ENCODE measurements at regions not wholly inside any gene's neighbourhood (a gene's known extent, or its start where the extent isn't known, plus 50 kb on each side); places are given as distances from the start of the nearest gene placed in this dataset.

- no peak for TF ChIP-seq ZFX (IDR thresholded peaks at IDR 0.05)
- TF ChIP-seq, protein P1, sequence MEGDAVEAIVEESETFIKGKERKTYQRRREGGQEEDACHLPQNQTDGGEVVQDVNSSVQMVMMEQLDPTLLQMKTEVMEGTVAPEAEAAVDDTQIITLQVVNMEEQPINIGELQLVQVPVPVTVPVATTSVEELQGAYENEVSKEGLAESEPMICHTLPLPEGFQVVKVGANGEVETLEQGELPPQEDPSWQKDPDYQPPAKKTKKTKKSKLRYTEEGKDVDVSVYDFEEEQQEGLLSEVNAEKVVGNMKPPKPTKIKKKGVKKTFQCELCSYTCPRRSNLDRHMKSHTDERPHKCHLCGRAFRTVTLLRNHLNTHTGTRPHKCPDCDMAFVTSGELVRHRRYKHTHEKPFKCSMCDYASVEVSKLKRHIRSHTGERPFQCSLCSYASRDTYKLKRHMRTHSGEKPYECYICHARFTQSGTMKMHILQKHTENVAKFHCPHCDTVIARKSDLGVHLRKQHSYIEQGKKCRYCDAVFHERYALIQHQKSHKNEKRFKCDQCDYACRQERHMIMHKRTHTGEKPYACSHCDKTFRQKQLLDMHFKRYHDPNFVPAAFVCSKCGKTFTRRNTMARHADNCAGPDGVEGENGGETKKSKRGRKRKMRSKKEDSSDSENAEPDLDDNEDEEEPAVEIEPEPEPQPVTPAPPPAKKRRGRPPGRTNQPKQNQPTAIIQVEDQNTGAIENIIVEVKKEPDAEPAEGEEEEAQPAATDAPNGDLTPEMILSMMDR (conservative IDR thresholded peaks at IDR 0.05): no peak
- peak overlapping the region; percentile 57; the same call in 1 of the 2 replicates for H3K27ac ChIP-seq
Observed at GRCh38 chr12:127944211-127944899, 322.6 kb upstream of the TMEM132C start.

- H3K27ac ChIP-seq: no peak overlapping the region
- TF ChIP-seq, protein P1 (conservative IDR thresholded peaks at IDR 0.05): no peak
- TF ChIP-seq ZFX (IDR thresholded peaks at IDR 0.05): no peak
Observed at GRCh38 chr12:127957001-127957660, 309.8 kb upstream of the TMEM132C start.

DNA sequence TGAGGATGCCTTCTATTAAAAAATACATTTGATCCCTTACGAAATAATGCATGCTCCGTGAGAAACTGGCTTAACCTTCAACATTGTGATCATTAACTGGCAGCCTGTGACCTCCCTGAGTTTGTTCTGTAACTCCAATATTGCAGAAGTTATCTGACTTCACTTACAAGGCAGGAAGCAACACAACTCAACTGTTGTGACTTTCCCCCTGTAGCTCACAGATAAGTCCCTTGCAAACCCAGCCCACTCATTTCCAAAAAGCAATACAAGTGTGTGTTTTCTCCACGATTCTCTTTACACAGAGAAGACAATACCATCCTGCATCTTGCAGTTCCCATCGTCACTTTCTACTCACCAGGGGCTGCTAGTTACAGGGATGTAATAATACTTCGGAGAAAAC lies 304.7 kb upstream of the TMEM132C start:
- H3K27ac ChIP-seq: no peak overlapping the region
- TF ChIP-seq, protein P1 (conservative IDR thresholded peaks at IDR 0.05): no peak
- TF ChIP-seq ZFX (IDR thresholded peaks at IDR 0.05): no peak

GRCh38 chr12:127963933-127964332 lies 303.0 kb upstream of the TMEM132C start:
- TF ChIP-seq, protein P1 (conservative IDR thresholded peaks at IDR 0.05): no peak
- no peak for TF ChIP-seq ZFX (IDR thresholded peaks at IDR 0.05)
- no peak overlapping the region for H3K27ac ChIP-seq

DNA sequence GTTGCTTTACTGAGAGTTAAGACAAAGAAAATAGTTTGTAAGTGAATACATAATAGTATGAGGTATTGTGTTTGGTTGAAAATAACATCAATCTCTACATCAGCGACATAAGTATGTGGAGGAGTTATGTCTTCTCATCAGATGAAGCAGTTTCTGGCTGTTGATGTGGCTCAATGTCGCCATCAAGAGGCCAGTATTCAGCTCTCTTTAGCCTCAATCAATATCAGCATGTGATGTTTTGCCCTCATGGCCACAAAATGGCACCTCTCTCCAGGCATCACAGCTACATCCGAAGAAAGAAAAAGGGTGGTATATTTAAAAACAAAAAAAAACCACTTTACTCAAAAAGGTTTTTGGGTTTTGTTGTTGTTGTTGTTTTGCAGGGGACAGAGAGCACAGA lies 302.3 kb upstream of the TMEM132C start:
- TF ChIP-seq, protein P1 (conservative IDR thresholded peaks at IDR 0.05): peak; percentile 30
- no peak for TF ChIP-seq ZFX (IDR thresholded peaks at IDR 0.05)
- no peak overlapping the region for H3K27ac ChIP-seq

DNA sequence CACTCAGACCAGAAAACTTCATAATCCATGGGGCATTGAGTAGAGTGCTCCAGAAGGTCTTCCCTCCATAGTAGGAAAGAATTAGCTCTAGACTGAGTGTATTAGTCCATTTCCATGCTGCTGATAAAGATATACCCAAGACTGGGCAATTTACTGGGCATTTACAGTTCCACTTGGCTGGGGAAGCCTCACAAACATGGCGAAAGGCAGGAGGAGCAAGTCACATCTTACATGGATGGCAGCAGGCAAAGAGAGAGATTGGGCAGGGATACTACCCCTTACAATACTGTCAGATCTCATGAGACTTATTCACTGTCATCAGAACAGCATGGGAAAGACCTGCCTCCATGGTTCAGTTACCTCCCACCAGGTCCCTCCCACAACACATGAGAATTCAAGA lies 300.6 kb upstream of the TMEM132C start:
- no peak overlapping the region for H3K27ac ChIP-seq
- no peak for TF ChIP-seq ZFX (IDR thresholded peaks at IDR 0.05)
- TF ChIP-seq, protein P1 (conservative IDR thresholded peaks at IDR 0.05): no peak

DNA sequence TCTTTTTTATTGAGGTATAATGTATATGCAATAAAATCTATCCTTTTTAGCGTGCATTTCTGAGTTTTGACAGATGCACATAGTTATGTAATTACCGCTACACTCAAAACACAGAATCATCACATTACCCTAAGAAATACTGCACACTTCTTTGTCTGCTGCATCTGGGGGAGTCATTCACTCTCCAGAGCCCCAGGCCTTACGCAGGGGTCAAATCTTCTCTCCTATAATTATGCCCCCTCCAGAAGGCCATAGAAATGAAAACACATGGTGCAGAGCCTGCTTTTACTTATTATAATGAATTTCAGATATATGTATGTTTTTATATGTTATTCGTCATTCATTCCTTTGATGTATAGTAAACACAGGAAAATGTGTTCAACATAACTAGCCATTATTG lies 296.5 kb upstream of the TMEM132C start:
- no peak for TF ChIP-seq ZFX (IDR thresholded peaks at IDR 0.05)
- TF ChIP-seq, protein P1 (conservative IDR thresholded peaks at IDR 0.05): no peak
- no peak overlapping the region for H3K27ac ChIP-seq
